Adrenal gland (tissue), 5 donors: ENCODE measurements at regions not wholly inside any gene's neighbourhood (a gene's known extent, or its start where the extent isn't known, plus 50 kb on each side); places are given as distances from the start of the nearest gene placed in this dataset.

Experiments
- POLR2A ChIP-seq, 2 donors: fragments of 450-650 bp; IDR thresholded peaks; one replicate each; pipeline ENCODE4 v1.6.1; 2017; ENCODE audit warnings: antibody characterized with exemption in 2 of 2, mild to moderate bottlenecking in 2 of 2, moderate library complexity in 1 of 2
- TF ChIP-seq, protein P1 (sequence below), 6 experiments: fragments of 450-650 bp in 4 of 6; fragments of 200-600 bp in 2 of 6; sonication (generic) in 1 of 6; IDR thresholded peaks; 1 replicate in 5 of 6; 2 replicates in 1 of 6; pipeline versions ENCODE4 v1.5.1 to v1.8.0; 2016 to 2021; ENCODE audit warnings: antibody characterized with exemption in 6 of 6, mild to moderate bottlenecking in 2 of 6, moderate library complexity in 1 of 6
- donor health status: DM: no; HTN: no; CAD: no.

DNA sequence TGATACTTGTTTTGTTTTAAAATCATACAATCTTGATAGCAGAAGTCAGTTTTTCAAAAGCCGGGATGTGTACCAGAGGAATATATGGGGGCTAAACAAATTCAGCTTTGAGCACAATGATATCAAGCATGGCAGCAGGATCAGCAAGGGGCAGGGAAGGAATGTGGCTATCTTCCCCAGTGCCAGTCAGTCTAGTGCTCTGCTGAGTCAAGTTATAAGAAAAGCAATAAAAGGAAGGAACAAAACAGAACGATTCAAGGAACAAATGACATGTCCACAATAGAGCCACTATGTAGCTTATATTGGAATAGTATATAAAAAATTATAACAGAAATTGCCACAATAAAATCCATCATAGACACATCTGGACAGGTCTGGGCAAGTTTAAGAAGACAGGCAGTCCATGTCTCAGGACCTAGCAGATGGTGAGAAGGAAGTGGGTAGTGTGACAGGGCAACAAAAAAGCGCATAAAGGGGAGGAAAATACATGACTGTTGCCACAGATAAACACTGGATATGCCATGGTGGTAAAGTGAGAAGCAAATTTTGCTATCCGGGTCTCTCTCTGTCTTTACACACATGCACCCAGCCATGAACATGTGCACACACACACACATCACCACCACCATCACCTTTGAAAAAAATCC lies 518.2 kb upstream of the HTR2C start:
- TF ChIP-seq, protein P1, sequence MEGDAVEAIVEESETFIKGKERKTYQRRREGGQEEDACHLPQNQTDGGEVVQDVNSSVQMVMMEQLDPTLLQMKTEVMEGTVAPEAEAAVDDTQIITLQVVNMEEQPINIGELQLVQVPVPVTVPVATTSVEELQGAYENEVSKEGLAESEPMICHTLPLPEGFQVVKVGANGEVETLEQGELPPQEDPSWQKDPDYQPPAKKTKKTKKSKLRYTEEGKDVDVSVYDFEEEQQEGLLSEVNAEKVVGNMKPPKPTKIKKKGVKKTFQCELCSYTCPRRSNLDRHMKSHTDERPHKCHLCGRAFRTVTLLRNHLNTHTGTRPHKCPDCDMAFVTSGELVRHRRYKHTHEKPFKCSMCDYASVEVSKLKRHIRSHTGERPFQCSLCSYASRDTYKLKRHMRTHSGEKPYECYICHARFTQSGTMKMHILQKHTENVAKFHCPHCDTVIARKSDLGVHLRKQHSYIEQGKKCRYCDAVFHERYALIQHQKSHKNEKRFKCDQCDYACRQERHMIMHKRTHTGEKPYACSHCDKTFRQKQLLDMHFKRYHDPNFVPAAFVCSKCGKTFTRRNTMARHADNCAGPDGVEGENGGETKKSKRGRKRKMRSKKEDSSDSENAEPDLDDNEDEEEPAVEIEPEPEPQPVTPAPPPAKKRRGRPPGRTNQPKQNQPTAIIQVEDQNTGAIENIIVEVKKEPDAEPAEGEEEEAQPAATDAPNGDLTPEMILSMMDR (IDR thresholded peaks at IDR 0.05): no peak
- TF ChIP-seq POLR2A (IDR thresholded peaks at IDR 0.05): no peak
